Tibial nerve (tissue), 3 donors: ENCODE measurements at regions not wholly inside any gene's neighbourhood (a gene's known extent, or its start where the extent isn't known, plus 50 kb on each side); places are given as distances from the start of the nearest gene placed in this dataset.

Experiments used
- CTCF ChIP-seq, 5 experiments: fragments of 200-600 bp in 3 of 5; fragments of 450-650 bp in 2 of 5; sonication (generic) in 3 of 5; IDR thresholded peaks; one replicate each; pipeline ENCODE4 v1.5.1; 2016 to 2019; ENCODE audit warnings: antibody characterized with exemption in 5 of 5, mild to moderate bottlenecking in 3 of 5, moderate library complexity in 2 of 5
- POLR2A ChIP-seq, 2 donors: fragments of 450-650 bp; IDR thresholded peaks; one replicate each; pipeline ENCODE4 v1.6.1; 2017; ENCODE audit warnings: antibody characterized with exemption in 2 of 2, mild to moderate bottlenecking in 2 of 2, moderate library complexity in 2 of 2

- TF ChIP-seq CTCF (IDR thresholded peaks at IDR 0.05) = no peak
- no peak for TF ChIP-seq POLR2A (IDR thresholded peaks at IDR 0.05)
These were observed 1252.3 kb upstream of the TENM3 start for GRCh38 chr4:180990931-180991330.
